Astrocyte of the cerebellum (primary cell): ENCODE measurements at regions not wholly inside any gene's neighbourhood (a gene's known extent, or its start where the extent isn't known, plus 50 kb on each side); places are given as distances from the start of the nearest gene placed in this dataset.

ENCODE experiments used
- DNase-seq: peaks from one replicate; pipeline ENCODE4 v3.0.0-alpha.2; 2011; ENCODE audit warnings: low read depth
- H3K4me3 ChIP-seq: 2 replicates; pipeline ENCODE4 v1.5.1; 2011; ENCODE audit warnings: mild to moderate bottlenecking, low read depth, low read length, moderate library complexity
- in situ Hi-C: cut with HindIII; loops from 2 replicates; pipeline ENCODE4 v1.10.0; 2017; ENCODE audit warnings: low sequenced_read_pairs
- TF ChIP-seq, protein P1 (sequence below): IDR thresholded peaks from 2 replicates; pipeline ENCODE4 v1.5.1; 2012; ENCODE audit warnings: low read length, low read depth, moderate library complexity, mild to moderate bottlenecking; ENCODE audit errors: missing control alignments

DNA sequence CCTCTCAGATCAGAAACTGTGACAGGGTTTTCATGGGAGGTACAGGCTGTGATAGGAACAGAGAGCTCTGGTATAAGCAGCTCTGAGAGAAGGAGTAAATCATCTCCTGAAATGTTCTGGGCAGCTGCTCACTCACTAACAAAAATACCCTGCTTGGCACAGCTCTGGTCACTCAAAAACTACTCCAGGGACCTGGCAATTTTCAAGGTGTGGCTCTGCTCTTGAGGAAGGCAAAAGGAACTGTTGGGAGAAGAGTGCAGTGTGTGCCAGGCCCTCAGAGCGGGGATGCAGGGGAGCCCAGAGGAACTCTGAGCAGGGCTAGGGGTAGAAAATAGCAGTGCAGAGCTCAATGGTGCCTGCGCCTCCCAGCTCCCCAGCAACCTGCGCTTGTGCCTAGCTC is 180.5 kb upstream of the ZBED5 start:
- DNase-seq = no peak
- H3K4me3 ChIP-seq = no peak overlapping the region
- in situ Hi-C loops = loop anchor here (5.0 kb wide), 1 partner anchor 749 kb away; no protein-coding TSS in a partner anchor
- TF ChIP-seq, protein P1, sequence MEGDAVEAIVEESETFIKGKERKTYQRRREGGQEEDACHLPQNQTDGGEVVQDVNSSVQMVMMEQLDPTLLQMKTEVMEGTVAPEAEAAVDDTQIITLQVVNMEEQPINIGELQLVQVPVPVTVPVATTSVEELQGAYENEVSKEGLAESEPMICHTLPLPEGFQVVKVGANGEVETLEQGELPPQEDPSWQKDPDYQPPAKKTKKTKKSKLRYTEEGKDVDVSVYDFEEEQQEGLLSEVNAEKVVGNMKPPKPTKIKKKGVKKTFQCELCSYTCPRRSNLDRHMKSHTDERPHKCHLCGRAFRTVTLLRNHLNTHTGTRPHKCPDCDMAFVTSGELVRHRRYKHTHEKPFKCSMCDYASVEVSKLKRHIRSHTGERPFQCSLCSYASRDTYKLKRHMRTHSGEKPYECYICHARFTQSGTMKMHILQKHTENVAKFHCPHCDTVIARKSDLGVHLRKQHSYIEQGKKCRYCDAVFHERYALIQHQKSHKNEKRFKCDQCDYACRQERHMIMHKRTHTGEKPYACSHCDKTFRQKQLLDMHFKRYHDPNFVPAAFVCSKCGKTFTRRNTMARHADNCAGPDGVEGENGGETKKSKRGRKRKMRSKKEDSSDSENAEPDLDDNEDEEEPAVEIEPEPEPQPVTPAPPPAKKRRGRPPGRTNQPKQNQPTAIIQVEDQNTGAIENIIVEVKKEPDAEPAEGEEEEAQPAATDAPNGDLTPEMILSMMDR = no peak

GRCh38 chr11:11036848-11037732 is 179.2 kb upstream of the ZBED5 start:
- in situ Hi-C loops = loop anchor here (5.0 kb wide), 1 partner anchor 750 kb away; no protein-coding TSS in a partner anchor
- no peak overlapping the region for H3K4me3 ChIP-seq
- TF ChIP-seq, protein P1 = peak; percentile 81
- peak; percentile 71 for DNase-seq

- TF ChIP-seq, protein P1 = no peak
- no peak overlapping the region for H3K4me3 ChIP-seq
- in situ Hi-C loops = loop anchor here (5.0 kb wide), 1 partner anchor 751 kb away; no protein-coding TSS in a partner anchor
- DNase-seq = no peak
Measured at GRCh38 chr11:11036185-11036847, 178.5 kb upstream of the ZBED5 start.

- no peak for DNase-seq
- in situ Hi-C loops = loop anchor here (5.0 kb wide), 1 partner anchor 752 kb away; no protein-coding TSS in a partner anchor
- no peak overlapping the region for H3K4me3 ChIP-seq
- TF ChIP-seq, protein P1 = no peak
Measured at GRCh38 chr11:11035331-11035730, 177.5 kb upstream of the ZBED5 start.

- TF ChIP-seq, protein P1 = no peak
- in situ Hi-C loops = no loop called here
- no peak overlapping the region for H3K4me3 ChIP-seq
- DNase-seq = no peak
Measured at GRCh38 chr11:11034476-11034875, 176.6 kb upstream of the ZBED5 start.

GRCh38 chr11:11032066-11032465 is 174.2 kb upstream of the ZBED5 start:
- no peak for DNase-seq
- in situ Hi-C loops = no loop called here
- TF ChIP-seq, protein P1 = no peak
- no peak overlapping the region for H3K4me3 ChIP-seq
